NCI-H460 (cell line): ENCODE measurements at regions not wholly inside any gene's neighbourhood (a gene's known extent, or its start where the extent isn't known, plus 50 kb on each side); places are given as distances from the start of the nearest gene placed in this dataset.
"Not testable (repeated sequence)": the region's sequence is repeated elsewhere in the genome, so short reads cannot be mapped to it uniquely, and the experiment has no call there.

Source experiments
- DNase-seq: peaks from one replicate; pipeline ENCODE4 v3.0.0-alpha.2; 2016; ENCODE audit warnings: low read depth; ENCODE audit errors: extremely low read depth

DNA sequence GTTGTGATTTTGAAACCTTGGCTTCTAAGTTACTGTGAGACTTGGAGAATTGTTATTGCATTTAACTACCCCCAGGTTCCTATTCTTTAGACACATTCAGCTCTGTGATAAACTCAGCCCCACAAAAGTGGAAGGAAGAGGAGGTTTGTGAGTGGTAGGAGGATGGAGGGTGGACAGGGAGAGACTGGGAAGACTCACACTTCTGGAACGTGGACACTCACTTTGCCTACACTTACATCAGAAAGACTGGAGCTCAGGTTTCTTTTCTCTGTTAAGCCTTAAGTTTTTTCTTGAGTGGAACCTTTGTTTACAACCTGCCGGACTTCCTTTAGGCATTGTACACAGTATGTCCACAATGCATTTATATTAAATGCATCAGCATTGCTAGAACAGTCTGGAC is 99.0 kb downstream of the AREG start:
- DNase-seq: no peak

DNA sequence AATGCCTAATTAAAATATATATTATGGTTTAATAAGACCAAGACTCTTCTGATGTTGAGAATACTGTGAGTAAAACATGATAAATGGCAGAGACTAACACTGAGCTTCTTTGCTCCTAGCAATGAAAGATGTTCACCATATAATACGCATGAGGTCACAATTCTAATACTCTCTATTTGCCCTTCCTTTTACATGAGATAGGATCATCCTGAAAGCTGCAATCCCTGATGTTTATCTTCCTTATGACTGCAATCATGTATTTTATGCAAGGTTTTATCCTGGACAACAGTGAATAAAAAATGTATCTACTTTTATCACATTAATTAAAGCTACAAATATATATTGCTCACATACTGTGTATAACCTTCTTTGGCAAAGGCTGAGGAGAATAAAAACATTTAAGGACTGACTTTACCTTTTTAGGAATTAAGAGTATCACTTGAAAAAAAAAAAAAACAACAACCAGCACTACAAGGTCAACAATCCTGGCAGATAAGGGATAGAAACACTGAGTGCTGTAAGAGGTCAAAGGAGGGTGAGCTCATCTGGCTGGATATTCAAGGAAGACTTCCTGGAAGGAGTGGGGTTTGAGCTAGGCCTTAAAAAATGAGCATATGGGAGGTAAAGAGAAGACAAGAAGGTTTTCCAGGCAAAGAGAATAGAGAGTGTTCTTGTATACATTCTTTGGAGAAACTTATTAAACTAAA is 99.9 kb downstream of the AREG start:
- DNase-seq: no peak

DNA sequence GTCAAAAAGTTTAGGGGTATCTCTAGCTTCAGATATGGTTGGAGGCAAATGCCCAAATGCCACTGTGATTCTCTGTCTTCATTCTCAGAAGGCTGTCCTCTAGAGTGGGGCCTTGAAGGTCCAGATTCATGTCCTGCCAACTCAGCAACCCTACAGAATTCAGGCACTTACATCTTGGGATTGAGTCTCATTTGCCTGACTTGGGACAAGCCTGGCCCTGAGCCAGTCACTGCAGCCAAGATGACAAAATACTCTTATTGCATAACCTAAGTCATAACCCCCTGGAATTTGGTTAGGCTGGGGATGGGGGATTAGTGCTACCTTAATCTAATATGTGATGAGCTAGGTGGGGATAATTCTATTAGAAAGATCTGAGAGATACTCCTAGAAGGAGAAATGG is 100.5 kb downstream of the AREG start:
- no peak for DNase-seq

DNA sequence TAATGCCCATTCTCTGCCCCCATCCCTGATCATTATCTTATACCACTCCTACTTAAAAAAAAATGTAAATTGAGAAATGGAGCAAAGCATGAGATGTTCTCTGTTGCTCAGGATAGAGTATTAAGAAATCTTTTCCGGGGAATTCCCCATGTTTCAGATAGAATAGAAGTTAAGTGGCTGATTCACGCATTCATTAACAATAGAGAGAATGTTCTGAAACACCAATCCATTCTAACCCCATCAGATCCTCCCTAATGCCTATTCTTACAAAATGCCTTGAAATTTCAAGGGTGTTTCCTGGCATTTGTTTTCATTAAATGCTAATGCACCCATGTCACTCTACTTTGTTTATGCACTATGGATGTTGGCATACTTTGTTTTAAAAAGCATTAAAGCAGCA is 101.1 kb downstream of the AREG start:
- DNase-seq: no peak

DNA sequence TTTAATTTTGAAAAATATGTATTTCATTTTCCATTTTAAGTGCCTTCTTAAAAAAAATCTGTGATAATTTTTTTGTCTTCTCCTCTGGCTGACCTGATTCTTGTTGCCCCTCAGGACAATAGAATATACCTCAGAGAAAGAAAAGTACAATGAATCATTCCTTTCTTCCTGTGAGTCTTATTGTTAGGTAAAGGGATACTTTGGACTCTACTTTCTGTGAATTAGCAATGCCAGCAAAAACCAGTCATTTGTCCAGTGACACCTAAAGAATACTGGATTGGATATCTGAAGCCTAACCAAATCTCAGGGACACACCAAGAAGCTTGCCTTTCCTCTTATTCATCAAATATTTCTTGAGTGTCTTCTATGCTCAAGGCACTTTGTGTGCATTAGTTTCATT is 102.1 kb downstream of the AREG start:
- no peak for DNase-seq

DNA sequence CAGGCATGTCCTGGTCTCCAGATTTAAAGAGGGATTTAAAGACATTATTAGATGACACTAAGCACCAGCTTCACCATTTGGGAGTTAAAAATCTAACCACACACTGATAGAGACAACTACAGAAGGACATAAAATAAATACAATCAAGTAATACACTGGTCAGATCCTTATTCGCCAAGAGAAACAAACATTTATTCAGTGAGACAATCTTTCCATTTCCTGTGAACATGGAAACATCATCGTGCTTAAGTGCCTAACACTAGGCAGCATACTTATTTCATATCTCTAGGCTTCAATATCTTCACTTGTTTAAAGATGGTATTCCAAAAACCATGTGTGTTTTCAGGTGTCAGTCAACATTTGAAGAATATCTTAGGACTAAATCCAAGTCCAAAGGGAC is 103.6 kb downstream of the AREG start:
- no peak for DNase-seq

DNA sequence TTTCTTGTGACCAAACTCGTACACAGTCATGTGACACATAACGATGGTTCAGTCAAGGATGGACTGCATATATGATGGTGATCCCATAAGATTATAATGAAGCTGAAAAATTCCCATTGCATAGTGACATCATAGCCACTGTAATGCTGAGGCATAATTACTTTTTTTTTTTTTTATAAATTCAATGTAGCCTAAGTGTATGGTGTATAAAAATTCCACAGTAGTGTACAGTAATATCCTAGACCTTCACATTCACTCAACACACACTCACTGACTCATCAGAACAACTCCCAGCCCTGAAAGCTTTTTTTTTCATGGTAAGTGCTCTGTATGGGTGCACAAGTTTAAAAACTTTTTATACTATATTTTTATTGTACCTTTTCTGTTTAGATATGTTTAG is 105.0 kb downstream of the AREG start:
- no peak for DNase-seq

DNA sequence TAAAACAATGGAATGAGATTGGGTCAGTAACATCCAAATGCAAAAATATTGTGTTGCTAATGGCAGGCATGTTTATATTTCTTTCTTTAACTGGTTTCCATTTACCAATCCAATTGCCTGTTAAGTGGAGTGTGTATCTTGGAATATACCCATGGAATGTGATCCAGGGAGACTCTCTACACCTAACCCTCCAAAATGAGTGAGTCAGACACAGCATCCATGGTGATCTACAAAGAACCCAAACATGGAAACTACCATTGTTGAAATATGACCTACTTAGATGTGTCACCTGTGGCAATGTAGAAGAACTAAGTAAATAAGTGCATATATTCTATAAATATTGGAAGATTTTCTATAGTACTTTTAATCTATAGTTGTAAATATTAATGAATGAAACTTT is 110.3 kb downstream of the AREG start:
- no peak for DNase-seq

DNA sequence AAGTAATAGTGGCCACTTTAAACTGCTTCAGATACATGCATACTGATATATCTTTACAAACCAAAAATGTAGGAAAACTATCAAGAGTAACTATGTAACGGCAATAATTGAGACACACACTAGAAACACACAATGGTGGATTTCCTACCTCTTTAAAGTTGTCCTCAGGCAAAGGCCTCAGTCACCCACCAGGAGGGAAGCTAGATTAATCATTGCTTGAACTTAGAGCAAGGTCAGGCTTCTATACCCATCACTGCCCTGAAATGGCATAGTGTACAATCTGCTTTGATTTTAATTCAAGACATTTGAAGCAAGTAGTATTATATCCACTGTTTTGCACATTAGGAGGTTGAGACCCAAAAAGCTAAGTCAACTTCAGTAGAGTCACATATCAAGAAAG is 110.9 kb downstream of the AREG start:
- no peak for DNase-seq

DNA sequence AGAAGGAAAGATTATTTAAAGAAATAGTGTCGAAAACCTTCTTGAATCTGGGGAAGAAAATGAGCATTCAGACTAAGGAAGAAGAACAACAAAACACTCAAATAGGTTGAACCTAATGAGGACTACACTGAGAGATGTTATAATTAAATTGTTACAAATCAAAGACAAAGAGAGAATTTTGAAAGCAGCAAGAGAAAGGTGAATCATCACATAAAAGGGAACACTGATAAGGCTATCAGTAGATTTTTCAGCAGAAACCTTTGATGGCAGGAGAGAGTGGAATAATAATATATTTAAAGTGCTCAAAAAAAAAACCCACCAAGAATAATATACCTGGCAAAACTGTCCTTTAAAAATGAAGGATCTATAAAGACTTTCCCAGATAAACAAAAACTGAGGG is 114.9 kb downstream of the AREG start:
- no peak for DNase-seq

DNA sequence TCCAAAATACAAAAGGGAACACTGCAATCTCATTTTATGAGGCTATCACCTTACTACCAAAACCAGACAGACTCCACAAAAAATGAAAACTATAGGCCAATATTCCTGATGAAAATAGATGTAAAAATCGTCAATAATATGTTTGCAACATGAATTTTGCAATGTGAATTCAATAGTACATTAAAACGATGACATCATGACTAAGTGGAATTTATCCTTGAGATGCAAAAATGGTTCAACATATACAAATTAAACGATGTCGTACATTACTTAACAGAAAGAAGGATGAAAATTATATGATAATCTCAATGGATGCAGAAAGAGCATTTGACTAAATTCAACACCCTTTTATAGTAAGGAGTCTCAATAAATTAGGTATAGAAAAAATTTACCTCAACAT is 123.0 kb downstream of the AREG start:
- no peak for DNase-seq

DNA sequence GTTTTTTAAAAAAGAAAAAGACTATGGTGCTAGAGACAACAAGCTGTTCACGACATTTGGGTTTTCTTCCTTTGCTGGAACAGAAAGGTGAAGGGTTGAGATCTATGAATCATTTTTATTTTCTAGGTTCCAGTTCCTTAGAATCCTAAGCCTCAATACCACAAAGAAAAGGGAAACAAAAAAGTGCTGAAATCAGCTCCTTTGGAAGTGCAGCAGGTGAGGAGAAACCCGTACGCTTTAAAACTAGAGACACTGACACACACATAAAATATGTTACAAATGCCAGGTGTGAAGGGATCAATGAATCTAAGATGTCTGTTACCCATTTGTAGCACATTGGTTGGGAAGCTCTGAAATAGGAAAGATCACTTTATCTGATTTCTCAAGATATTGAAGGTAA is 125.2 kb downstream of the AREG start:
- no peak for DNase-seq

DNA sequence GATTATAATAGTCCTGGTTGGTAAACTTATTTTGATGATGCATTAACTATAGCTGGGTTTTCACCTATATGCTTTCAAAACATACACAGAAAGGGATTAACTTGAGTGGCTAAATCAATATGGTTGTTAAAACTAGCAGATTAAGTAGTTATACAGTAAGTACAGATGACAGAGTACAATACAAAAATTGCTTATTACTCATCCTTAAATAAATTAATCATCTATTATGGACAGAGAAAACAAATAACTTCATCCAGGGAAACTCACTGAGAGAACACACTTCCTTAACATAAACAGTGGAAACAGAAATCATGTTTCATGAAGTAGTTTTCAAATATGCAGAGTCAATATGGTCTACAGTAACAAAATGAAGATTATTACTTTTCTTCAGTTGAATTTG is 133.4 kb downstream of the AREG start:
- no peak for DNase-seq

DNA sequence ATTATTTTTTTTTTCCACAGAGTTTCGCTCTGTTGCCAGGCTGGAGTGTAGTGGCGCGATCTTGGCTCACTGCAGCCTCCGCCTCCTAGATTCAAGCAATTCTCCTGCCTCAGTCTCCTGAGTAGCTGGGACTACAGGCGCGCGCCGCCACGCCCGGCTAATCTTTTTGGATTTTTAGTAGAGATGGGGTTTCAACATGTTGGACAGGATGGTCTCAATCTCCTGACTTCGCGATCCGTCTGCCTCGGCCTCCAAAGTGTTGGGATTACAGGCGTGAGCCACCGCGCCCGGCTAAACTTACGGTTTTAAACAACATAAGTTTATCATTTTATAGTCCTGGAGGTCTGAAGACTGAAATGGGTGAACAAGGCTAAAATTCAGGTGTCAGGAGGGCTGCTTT is 133.9 kb downstream of the AREG start:
- DNase-seq: not testable (repeated sequence)

DNA sequence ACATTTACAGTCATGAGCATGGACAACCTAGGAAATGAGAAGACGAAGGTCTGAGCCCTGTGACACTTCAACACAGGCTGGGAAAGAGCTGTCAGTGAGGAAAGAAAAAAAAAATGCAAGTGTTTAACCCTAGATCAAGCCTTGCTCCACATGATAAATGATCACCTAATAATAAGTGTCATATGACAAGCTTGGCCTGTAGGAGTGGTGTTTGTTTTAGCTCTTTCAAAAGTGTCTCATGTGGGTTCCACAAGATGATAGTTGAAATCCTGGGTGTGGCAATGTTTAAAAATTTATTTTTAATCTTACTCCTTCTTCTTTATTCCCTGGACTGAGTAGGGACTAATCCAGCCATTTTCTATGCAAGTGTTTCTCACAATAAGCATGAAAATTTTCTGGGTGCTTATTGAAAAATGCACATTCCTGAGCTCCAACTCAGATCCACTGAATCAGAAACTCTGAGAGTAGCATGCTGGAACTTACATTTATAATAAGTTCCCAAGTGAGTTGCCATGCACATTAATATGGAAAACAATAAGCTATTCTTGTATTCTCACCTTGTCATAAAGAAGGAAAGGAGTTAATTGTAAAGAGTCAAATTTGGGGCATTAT is 138.3 kb downstream of the AREG start:
- DNase-seq: no peak

DNA sequence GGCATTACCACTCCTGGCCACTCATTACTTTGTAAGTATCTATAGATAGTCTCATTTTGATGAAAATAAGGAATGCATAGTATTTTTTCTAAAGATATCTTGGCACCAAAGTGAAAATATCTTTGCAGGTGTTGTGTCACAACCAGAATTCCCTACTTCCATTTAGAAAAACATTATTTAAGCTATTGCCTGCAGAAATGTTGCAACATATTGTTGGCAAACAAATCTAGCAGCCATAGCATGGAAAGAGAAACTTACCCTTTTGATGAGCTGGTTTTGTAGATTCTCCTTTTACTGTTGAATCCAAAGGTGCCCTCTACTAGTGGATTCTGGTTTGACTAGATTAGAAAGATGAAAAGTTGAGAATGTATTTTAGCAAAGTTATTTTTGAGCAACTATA is 138.8 kb downstream of the AREG start:
- DNase-seq: no peak

DNA sequence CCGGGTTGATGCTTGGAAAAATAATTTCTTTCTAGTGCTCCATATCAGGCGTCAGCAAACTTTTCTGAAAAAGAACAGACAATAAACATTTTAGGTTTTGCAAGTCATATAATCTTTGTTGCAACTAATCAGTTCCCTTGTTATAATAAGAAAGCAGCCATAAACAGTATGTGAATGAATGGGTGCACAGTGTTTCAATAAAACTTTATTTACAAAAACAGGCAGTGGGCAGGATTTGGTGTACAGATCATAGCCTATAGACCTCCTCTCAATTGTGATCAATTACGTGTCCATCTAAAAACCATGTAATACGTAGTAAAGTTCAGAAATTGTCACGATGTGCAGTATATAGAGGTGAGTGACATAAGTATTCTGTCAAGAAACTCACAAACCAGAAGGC is 143.4 kb downstream of the AREG start:
- no peak for DNase-seq

DNA sequence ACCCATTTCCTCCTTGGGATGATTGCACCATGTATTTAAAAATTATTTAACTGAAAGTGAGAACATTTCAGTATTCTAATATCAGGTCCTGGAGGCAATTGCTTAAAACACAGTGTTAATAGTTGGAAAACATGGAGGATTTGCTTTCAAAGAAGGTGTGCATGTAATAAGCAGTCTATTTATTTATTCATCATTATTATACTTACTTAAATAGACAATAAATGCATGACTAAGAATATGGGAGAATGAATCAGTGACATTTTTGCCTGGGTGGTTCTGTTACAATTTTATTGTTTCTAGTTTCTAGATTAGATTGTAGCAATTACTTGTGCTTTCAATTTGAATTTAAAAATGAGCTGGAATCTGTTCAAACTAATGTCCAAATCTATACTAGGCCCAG is 145.5 kb downstream of the AREG start:
- DNase-seq: no peak

DNA sequence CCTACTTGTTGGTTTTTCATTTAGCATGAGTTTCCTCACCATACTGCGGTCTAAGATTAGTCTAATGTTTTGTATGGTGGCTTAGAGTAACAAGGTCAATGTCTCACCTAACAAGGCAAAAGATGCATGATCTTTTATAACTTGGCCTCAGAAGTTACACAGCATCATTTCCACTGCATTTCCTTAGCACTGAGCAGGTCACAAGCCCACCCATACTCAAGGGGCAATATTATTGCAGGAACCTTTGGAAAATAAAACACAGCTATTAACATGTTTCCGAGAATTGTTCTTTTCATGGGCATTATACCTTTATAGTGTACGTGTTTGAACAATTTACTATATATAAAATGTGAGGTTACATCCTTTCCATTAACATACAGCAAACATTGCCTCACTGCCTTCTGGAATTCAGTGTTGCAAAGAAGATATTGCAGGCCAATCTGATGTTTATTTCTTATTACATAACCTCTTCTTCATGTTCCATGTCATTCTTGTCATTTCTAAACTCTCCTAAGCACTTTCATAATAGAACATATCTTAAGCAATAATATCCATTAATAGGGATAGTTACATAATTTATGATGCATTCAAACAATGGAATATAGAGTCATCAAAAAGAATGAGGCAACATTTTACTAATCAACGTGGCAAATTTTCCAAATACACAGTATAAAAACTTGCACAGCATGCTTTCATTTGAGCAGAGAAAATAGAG is 153.8 kb downstream of the AREG start:
- no peak for DNase-seq

DNA sequence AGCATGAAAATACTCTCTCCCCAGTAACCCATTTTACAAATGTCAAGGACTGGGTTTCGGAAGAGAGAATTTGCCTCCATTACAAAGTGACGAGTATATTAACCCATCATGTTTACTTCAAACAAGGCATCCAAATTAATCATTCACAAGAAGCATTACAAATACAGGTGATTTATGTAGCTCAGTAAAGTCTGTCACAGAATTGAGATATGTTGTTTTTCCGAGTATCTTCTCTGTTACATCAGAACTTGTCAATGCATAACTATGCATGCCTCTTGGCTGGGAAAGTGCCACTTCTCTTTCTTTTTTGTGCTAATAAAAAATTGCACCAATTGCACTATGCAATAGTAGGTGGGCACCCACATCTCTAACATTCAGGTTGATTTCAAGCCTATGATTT is 158.2 kb downstream of the AREG start:
- no peak for DNase-seq

DNA sequence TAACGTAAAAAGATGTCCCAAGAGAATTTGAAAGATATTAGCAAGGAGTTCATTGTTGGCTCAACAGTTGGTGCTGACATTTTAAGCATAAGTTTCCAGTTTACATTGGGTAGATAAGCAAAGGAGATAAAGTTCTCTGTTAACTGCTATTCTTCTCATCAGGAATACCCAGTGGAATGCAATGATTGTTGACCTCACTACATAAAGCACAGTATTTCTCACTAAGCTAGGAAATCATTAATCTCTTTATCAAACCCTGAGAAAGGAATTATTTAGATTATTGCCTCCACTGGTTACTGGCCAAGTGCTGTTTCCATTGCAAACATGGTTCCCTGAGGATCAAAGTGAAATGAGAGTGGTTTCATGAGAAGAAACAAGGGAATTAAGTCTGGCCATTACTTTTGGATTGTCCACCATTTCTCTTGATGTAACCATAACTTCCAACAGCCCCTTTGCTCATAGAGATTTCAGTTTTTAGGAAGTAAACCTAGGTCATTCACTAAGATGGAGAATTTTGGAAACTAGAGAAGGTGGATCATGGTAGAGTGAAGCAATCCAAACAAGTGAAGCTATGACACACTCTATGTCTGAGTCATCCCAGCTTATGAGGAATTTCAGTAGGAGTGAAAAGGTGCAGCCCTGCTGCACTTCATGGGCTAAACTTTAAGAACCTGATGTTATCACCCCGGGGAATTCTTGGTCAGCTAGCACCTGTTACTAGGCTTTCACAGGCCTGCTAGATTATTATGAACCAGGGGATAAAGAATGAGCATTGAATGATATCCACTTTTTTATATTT is 163.4 kb downstream of the AREG start:
- DNase-seq: no peak

DNA sequence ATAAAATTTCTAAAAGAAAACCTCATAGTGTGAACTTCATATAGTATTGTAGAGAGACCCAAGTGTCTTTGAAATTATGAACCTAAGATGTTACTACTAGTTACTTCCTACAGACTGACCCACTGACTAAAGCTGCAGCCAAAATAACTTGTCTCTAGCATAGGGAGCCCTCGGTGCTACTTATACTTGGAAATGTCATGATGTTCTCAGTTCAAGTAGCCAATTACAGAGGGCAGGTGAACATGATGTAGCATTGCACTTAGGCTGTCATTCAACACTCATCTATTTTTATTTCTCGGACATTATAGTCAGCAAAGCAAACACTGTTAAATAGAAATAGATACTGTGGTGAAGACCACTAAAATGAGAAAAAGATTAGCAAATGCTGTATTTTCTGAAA is 165.6 kb downstream of the AREG start:
- DNase-seq: no peak
